ENCODE measurements at regions not wholly inside any gene's neighbourhood (a gene's known extent, or its start where the extent isn't known, plus 50 kb on each side); places are given as distances from the start of the nearest gene placed in this dataset.

GRCh38 chr1:187079330-187079729, 250.6 kb downstream of the PLA2G4A start:
- no peak for DNase-seq (ENCODE audit: low read depth in 2 of 3, low spot score in 1 of 3)

DNA sequence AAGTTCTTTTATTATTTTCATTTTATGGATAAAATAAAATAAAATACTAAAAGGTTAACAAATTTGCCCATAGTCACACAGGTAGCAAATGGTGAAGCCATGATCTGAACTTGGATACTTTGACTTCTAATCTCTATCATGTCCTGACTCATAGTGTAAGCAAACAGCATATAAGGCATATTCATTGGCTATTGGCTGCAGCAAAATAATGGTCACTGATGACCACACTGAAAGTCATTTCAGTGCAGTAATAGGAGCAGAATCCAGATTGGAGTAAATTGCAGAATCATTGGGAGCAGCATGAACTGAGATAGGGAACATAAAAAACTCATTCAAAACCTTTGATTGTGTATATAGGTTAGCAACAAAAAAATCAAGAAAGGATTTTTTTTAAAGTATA, 262.9 kb downstream of the PLA2G4A start:
- no peak for DNase-seq (ENCODE audit: low read depth in 2 of 3, low spot score in 1 of 3)

- DNase-seq (ENCODE audit: low read depth in 2 of 3, low spot score in 1 of 3): no peak
Measured at GRCh38 chr1:187092104-187092503, 263.4 kb downstream of the PLA2G4A start.

DNA sequence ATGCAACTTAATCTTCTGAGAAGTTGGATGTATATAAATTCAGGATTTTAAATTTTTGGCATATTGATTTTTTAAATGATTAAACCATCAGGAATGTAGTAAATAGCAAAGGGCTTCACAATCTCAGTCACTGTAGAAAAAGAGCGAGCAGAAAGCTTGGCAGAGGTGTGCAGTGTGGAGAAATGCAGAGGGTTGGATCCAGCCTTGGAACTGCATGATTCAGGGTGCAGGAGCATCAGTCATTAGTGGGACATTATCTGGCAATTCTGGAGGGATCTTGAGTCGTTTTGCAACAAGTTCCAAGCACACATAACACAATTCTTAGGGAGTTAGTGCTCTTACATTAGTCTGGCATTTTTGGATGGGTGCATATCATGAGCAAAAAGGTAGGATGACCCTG, 267.9 kb downstream of the PLA2G4A start:
- no peak for DNase-seq (ENCODE audit: low read depth in 2 of 3, low spot score in 1 of 3)

- no peak for DNase-seq (ENCODE audit: low read depth in 2 of 3, low spot score in 1 of 3)
Measured at GRCh38 chr1:187110351-187110750, 281.6 kb downstream of the PLA2G4A start.

- no peak for DNase-seq (ENCODE audit: low read depth in 2 of 3, low spot score in 1 of 3)
Measured at GRCh38 chr1:187114792-187115191, 286.0 kb downstream of the PLA2G4A start.

GRCh38 chr1:187121661-187122060, 292.9 kb downstream of the PLA2G4A start:
- DNase-seq (ENCODE audit: low read depth in 2 of 3, low spot score in 1 of 3): no peak

DNA sequence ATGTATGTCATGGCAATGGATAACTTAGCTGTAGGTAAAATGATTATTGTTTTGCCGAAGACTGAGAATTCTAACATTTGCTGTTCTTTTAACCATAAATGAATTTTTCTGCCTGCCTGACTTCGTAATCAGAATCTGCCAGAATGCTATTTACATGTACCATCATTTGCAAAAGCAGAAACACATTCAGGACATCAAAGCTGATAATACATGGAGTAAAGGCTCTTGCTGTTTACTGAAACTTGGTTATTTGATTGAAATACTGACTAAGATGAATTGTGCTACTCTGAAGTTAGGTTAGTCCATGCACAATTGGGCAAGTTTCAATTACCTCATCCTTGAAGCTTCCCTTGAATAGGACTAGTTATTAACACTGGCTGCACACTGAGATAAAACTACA, 293.8 kb downstream of the PLA2G4A start:
- no peak for DNase-seq (ENCODE audit: low read depth in 2 of 3, low spot score in 1 of 3)

- no peak for DNase-seq (ENCODE audit: low read depth in 2 of 3, low spot score in 1 of 3)
Measured at GRCh38 chr1:187129132-187129531, 300.4 kb downstream of the PLA2G4A start.

DNA sequence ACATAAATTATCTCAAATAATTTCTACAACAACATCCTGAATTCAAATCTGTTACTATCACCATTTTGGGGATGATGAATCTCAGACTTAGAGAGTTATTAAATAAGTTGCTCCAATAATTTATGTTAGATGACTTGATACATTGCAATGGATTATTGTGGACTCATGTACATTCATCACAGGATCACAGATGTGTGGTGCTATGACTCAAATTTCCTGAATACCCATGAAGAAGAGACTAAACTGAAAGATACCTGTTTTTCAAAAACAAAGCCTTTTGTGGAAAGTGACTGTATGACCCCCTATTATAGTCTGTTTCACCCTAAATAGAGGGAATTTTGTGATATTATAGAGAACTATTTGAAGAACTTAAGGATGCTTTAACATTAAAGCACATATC, 315.0 kb downstream of the PLA2G4A start:
- no peak for DNase-seq (ENCODE audit: low read depth in 2 of 3, low spot score in 1 of 3)

- DNase-seq (ENCODE audit: low read depth in 2 of 3, low spot score in 1 of 3): no peak
Measured at GRCh38 chr1:187146388-187146787, 317.6 kb downstream of the PLA2G4A start.

GRCh38 chr1:187151555-187151954, 322.8 kb downstream of the PLA2G4A start:
- no peak for DNase-seq (ENCODE audit: low read depth in 2 of 3, low spot score in 1 of 3)

- DNase-seq (ENCODE audit: low read depth in 2 of 3, low spot score in 1 of 3): no peak
Measured at GRCh38 chr1:187153047-187153446, 324.3 kb downstream of the PLA2G4A start.

- DNase-seq (ENCODE audit: low read depth in 2 of 3, low spot score in 1 of 3): no peak
Measured at GRCh38 chr1:187157115-187157514, 328.4 kb downstream of the PLA2G4A start.

DNA sequence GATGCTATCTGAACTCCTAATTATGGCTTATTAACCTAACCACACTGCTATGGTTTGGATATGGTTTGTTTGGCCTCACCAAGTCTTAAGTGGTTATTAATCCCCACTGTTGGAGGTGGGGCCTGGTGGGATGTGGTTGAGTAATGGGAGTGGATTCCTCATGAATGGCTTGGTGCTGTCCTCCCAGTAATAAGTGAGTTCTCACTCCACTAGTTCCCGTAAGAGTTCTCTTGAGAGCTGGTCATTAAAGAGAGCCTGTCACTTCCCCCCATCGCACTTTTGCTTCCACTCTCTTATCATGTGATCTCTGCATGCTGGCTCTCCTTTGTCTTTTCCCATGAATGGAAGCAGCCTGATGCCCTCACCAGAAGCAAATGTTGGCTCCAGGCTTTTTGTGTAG, 328.8 kb downstream of the PLA2G4A start:
- DNase-seq (ENCODE audit: low read depth in 2 of 3, low spot score in 1 of 3): no peak

GRCh38 chr1:187167555-187167954, 338.8 kb downstream of the PLA2G4A start:
- DNase-seq (ENCODE audit: low read depth in 2 of 3, low spot score in 1 of 3): no peak

DNA sequence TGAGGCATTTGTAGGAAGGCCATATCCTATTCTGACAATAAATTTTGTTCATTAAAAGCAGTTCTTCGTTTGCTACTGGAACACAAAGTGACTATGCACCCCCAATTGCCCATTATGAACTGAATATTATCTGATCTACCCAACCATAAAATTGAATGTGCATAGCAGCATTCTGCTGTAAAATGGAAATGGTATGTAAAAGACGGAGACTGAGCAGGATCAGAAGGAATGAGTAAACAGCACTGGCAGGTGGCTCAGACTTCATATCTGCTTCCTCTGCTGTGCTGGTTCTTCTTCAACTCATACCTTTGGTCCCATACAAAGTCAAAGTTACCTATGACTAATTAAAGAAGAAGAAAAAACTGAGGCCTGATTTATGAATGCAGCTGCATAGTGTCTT, 339.5 kb downstream of the PLA2G4A start:
- DNase-seq (ENCODE audit: low read depth in 2 of 3, low spot score in 1 of 3): no peak

DNA sequence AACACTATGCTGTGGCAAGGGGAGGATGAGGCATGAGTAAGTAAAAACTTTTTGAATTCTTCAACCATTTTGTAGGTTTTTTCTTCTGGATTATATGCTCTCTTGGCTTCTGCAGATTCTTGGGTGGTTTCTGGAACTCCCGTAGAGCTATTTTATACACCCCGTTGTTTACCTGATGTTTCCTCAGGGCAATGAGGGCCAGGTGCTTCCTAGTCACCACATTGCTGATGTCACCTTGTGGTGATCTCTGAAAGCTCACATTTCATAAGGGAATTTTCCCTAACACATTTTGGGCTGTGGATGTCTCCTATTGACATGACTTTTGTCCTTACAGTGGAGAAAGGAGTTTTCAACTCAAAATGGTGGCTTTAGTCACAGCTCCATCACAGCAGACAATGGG, 356.6 kb downstream of the PLA2G4A start:
- DNase-seq (ENCODE audit: low read depth in 2 of 3, low spot score in 1 of 3): no peak

DNA sequence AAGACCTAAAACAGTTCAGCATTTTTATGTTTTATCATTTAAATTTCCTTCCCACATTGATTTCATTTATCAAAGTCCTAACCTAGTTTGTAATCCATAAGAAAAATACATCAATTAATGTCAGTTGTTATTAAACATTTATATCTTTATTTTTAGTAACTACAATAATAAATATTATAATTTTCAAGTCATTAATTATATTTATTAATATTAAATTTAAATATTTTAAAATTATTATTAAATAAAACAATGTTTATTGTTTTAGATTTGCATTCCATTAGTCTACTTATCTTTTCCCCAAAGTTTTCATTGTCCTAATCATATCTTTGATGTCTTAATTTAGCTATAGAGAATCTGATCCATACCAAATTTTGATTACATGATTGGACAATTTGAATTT, 368.9 kb downstream of the PLA2G4A start:
- DNase-seq (ENCODE audit: low read depth in 2 of 3, low spot score in 1 of 3): no peak

- no peak for DNase-seq (ENCODE audit: low read depth in 2 of 3, low spot score in 1 of 3)
Measured at GRCh38 chr1:187203257-187203656, 374.5 kb downstream of the PLA2G4A start.

DNA sequence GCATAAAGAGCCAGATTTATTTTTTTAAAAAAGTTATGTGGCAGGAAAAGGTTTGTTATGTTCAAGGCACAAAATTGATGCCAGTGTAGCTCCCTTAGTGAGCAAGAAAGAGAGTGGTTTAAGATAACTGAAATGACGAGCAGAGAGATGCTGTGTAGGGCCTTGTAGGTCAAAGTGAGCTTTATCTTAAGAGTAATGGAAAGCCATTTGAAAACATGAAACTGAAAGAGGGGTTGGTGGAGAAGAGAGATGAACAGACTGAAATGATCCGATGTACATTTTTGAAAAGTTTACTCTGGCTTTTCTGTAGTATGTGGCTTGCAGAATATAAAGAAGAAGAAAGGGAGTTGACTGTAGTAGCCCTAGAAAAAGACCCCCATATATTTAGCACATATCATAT, 383.6 kb downstream of the PLA2G4A start:
- DNase-seq (ENCODE audit: low read depth in 2 of 3, low spot score in 1 of 3): no peak

- no peak for DNase-seq (ENCODE audit: low read depth in 2 of 3, low spot score in 1 of 3)
Measured at GRCh38 chr1:187226396-187226795, 397.6 kb downstream of the PLA2G4A start.

DNA sequence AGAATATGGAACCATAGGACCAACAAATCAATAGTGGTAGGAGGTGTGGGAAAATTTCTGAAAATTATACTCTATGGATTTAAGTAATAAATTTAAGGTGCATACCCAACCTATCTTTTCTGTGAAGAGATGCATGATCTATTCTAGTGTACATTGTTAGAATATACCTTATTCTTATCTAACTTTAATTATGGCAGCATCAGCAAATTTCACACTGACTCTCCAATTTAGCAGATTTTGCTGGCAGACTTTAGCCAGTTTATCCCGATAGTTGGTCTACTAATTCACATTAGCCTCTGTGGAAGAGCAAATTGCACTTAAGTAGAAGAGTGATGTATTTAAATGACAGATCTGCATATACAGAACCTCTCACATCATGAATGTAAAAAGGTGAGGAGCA, 400.0 kb downstream of the PLA2G4A start:
- DNase-seq (ENCODE audit: low read depth in 2 of 3, low spot score in 1 of 3): no peak

- DNase-seq (ENCODE audit: low read depth in 2 of 3, low spot score in 1 of 3): no peak
Measured at GRCh38 chr1:187229496-187229895, 400.7 kb downstream of the PLA2G4A start.

Measured in stimulated activated CD4-positive, alpha-beta T cell treated with anti-CD3 and anti-CD28 coated beads, Interleukin-12 subunit alpha, Interleukin-12 subunit beta, amount 100 ng/mL, for 48 hours (primary cell).